BLaER1 treated with 17β-estradiol and CSF1 and Interleukin-3, amounts not matched to agents 10 nM and 100 nM (cell line): ENCODE measurements at regions not wholly inside any gene's neighbourhood (a gene's known extent, or its start where the extent isn't known, plus 50 kb on each side); places are given as distances from the start of the nearest gene placed in this dataset.

Source experiments
- H3K27ac ChIP-seq, 11 experiments: shearing (Covaris generic); formaldehyde crosslinking; 2 replicates each; pipeline ENCODE4 v1.8.1; 2022
- H3K27me3 ChIP-seq, 11 experiments: shearing (Covaris generic); formaldehyde crosslinking; 2 replicates each; pipeline ENCODE4 v1.8.1; 2022
- H3K36me3 ChIP-seq, 11 experiments: shearing (Covaris generic); formaldehyde crosslinking; 2 replicates each; pipeline ENCODE4 v1.8.1; 2022
- H3K4me1 ChIP-seq, 10 experiments: shearing (Covaris generic); formaldehyde crosslinking; 2 replicates each; pipeline ENCODE4 v1.8.1; 2022
- H3K4me2 ChIP-seq, 11 experiments: shearing (Covaris generic); formaldehyde crosslinking; 2 replicates each; pipeline ENCODE4 v1.8.1; 2022
- H3K4me3 ChIP-seq, 10 experiments: shearing (Covaris generic); formaldehyde crosslinking; 2 replicates each; pipeline ENCODE4 v1.8.1; 2022
- H3K9ac ChIP-seq, 11 experiments: shearing (Covaris generic); formaldehyde crosslinking; 2 replicates each; pipeline ENCODE4 v1.8.1; 2022
- H3K9me3 ChIP-seq, 11 experiments: shearing (Covaris generic); formaldehyde crosslinking; replicated peaks in 1 of 11; 2 replicates each; pipeline ENCODE4 v1.8.1; 2022
- H4K20me1 ChIP-seq, 11 experiments: shearing (Covaris generic); formaldehyde crosslinking; 2 replicates each; pipeline ENCODE4 v1.8.1; 2022
- Cebpa-rat ChIP-seq, 11 experiments: shearing (Covaris generic); IDR thresholded peaks; 2 replicates each; pipeline ENCODE4 v1.8.1; 2022

GRCh38 chrX:4851534-4851933 lies 1138.1 kb upstream of the PRKX start:
- Histone ChIP-seq H3K9me3 (no peaks in the 10 kb centered on the region), H3K4me3 (no peak overlapping the region), H3K36me3 (no peaks in the 10 kb centered on the region), H3K4me2 (no peak overlapping the region), H3K4me1 (no peaks in the 10 kb centered on the region), H3K27ac (no peak overlapping the region), H3K27me3 (no peaks in the 10 kb centered on the region), H3K9ac (no peak overlapping the region), H4K20me1 (no peaks in the 10 kb centered on the region)
- TF ChIP-seq Cebpa-rat (IDR thresholded peaks at IDR 0.05), result no peak

DNA sequence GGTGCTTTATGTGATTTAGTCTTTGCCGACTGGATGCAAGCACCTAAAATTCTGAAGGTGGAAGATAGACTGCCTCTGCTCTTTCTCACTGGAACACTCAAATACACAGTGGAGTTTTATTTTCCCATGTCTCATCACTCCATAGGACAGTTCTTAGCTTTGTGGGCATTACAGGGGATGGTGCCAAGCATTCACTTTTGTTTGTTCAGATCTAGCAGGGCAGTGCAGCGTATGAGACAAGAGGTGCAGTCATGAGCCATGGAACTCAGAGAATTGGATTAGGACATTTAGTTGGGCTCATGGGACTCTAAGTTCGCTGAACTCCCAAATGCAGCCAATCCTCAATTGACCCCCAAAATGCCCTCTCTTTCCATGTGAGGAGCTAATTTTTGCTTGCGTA lies 1136.9 kb upstream of the PRKX start:
- Histone ChIP-seq H3K36me3 (no peaks in the 10 kb centered on the region), H3K4me1 (no peaks in the 10 kb centered on the region), H3K9me3 (no peaks in the 10 kb centered on the region), H3K27me3 (no peaks in the 10 kb centered on the region), H3K27ac (no peak overlapping the region), H4K20me1 (no peaks in the 10 kb centered on the region), H3K4me3 (no peak overlapping the region), H3K4me2 (no peak overlapping the region), H3K9ac (no peak overlapping the region)
- no peak for TF ChIP-seq Cebpa-rat (IDR thresholded peaks at IDR 0.05)

DNA sequence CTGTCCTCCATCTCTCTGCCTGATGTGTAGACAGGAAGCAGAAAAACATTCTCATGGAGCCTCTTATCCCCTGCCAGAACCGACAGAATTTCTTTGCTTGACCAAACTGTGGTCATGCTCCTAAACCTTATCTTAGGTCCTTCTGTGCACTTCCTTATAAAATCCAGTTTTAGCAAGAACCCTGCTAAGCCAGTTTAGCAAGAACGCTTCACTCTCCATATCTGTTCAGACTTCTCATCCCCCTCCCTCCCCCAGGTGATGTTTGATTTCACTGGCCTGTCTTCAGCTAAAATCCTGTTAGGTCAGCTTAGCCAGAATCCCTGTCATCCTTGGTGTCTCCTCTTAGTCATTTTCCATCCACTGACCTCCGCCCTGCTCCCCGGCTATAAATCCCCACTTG lies 1130.9 kb upstream of the PRKX start:
- H3K4me2 ChIP-seq, result no peak overlapping the region
- no peaks in the 10 kb centered on the region for H3K27me3 ChIP-seq
- TF ChIP-seq Cebpa-rat (IDR thresholded peaks at IDR 0.05), result no peak
- H3K4me1 ChIP-seq, result no peaks in the 10 kb centered on the region
- H3K9ac ChIP-seq, result no peak overlapping the region
- 0 out of 22 replicates have a peak, but pooled peaks cover 0 to under 1% (median 0%) of the 10 kb centered on the region in 11 experiments for H3K9me3 ChIP-seq
- H3K27ac ChIP-seq, result no peak overlapping the region
- no peak overlapping the region for H3K4me3 ChIP-seq
- no peaks in the 10 kb centered on the region for H4K20me1 ChIP-seq
- H3K36me3 ChIP-seq, result no peaks in the 10 kb centered on the region

DNA sequence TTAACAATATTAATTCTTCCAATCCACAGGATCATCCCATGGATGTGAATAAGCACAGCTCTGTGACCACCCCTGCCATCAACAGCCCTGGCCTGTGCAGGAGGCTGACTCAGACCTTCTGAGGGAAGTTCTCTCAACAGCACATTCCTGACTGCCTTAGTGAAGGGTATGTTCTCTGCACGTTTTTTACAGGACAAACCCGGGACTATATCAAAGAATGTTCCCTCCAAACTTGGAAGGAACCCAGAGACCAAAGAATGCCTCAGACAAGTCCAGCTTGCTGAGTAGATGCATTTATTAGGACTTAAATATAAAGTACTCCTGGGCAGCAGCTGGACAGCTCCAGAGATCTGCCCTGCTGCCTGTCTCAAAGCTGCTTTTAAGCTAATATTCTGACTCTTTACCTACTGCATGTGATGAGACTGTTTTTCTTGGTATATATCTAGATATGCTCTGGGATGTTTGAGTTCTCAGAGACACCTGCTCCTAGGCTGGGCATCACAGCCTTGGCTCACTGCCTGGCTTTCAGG lies 1127.8 kb upstream of the PRKX start:
- H3K4me3 ChIP-seq, result no peak overlapping the region
- no peak for TF ChIP-seq Cebpa-rat (IDR thresholded peaks at IDR 0.05)
- H3K4me2 ChIP-seq, result no peak overlapping the region
- no peak overlapping the region for H3K9ac ChIP-seq
- no peaks in the 10 kb centered on the region for H3K4me1 ChIP-seq
- no peak overlapping the region for H3K27ac ChIP-seq
- H3K9me3 ChIP-seq, result peaks cover 0 to 4% (median 0%) of the 10 kb centered on the region in 11 experiments; a peak in 1 of 22 replicates
- H3K36me3 ChIP-seq, result no peaks in the 10 kb centered on the region
- no peaks in the 10 kb centered on the region for H4K20me1 ChIP-seq
- no peaks in the 10 kb centered on the region for H3K27me3 ChIP-seq

- Histone ChIP-seq H3K9ac (no peak overlapping the region), H3K4me3 (no peak overlapping the region), H4K20me1 (no peaks in the 10 kb centered on the region), H3K9me3 (peaks cover 0 to 7% (median 0%) of the 10 kb centered on the region in 11 experiments; a peak in 1 of 22 replicates), H3K36me3 (no peaks in the 10 kb centered on the region), H3K27me3 (no peaks in the 10 kb centered on the region), H3K4me2 (no peak overlapping the region), H3K4me1 (no peaks in the 10 kb centered on the region), H3K27ac (no peak overlapping the region)
- no peak for TF ChIP-seq Cebpa-rat (IDR thresholded peaks at IDR 0.05)
Measured at GRCh38 chrX:4831574-4831973, 1118.1 kb upstream of the PRKX start.

DNA sequence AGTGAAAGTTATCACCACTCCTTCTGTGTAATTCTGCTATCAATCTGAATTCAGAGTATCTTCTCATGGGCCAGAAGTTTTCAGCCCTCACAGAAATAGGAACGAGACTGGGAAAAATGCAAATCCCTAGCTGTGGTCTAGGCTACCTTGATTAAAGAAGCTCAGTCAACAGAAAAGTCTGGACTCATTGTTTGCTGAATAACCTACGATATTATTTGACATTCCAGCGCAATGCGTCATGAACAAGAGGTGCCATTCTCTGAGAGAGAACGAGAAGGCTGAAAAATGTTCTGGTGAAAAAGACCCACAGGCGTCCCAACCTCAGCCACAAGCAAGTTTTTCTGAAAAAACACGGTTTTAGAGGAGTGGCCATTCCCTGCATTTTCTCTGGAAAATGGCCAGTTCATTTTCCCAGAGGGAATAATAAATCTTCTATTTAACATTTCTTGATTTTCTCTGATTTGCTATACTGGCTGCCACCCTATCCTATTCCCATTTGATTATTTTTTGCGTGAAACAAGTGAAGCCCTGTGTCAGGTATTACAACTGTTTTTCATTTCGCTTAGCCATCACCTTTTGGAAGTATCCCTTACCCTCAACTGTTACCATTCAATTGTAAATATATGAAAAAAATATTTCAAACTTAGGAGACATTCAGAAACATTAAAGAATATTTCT lies 1117.6 kb upstream of the PRKX start:
- H3K9me3 ChIP-seq, result peaks cover 0 to 7% (median 0%) of the 10 kb centered on the region in 11 experiments; a peak in 1 of 22 replicates
- H3K27ac ChIP-seq, result no peak overlapping the region
- H3K4me1 ChIP-seq, result peaks cover 0 to 5% (median 0%) of the 10 kb centered on the region in 10 experiments; a peak in 6 of 20 replicates
- H3K9ac ChIP-seq, result no peak overlapping the region
- H3K27me3 ChIP-seq, result no peaks in the 10 kb centered on the region
- H4K20me1 ChIP-seq, result no peaks in the 10 kb centered on the region
- no peak overlapping the region for H3K4me3 ChIP-seq
- H3K4me2 ChIP-seq, result no peak overlapping the region
- TF ChIP-seq Cebpa-rat (IDR thresholded peaks at IDR 0.05), result no peak
- H3K36me3 ChIP-seq, result no peaks in the 10 kb centered on the region

DNA sequence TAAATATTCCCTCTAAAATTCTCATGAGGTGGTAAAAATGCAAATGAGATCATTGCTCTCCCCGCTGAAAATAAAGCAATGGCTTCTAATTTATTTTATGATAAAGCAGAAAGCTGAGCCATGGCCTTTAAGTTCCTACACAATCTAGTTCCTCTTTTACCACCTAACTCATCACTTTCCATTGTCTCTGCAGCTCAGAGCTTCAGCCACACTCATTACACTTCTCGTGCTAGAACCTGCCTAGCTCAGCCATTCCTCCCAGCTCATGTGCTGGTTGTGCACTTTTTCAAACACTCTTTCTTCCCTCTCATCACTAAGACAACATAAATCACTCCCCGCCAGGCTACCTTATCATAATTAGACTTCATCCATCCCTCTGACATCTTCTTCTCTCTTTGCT lies 1112.1 kb upstream of the PRKX start:
- no peak for TF ChIP-seq Cebpa-rat (IDR thresholded peaks at IDR 0.05)
- peak overlapping the region in 1 of 11 experiments; percentile 1; a peak in 1 of 22 replicates for H3K9ac ChIP-seq
- H3K4me3 ChIP-seq, result no peak overlapping the region
- peak overlapping the region in 3 of 11 experiments; percentile 32 to 66 (median 63); a peak in 6 of 22 replicates for H3K4me2 ChIP-seq
- no peaks in the 10 kb centered on the region for H4K20me1 ChIP-seq
- H3K36me3 ChIP-seq, result no peaks in the 10 kb centered on the region
- peak overlapping the region in 3 of 11 experiments; percentile 13 to 60 (median 29); a peak in 3 of 22 replicates for H3K27ac ChIP-seq
- H3K4me1 ChIP-seq, result peaks cover 0 to 27% (median 0%) of the 10 kb centered on the region in 10 experiments; a peak in 6 of 20 replicates
- peaks cover 0 to 20% (median 0%) of the 10 kb centered on the region in 11 experiments; a peak in 5 of 22 replicates for H3K9me3 ChIP-seq
- H3K27me3 ChIP-seq, result no peaks in the 10 kb centered on the region

- no peak overlapping the region; a peak in 1 of 20 replicates for H3K4me3 ChIP-seq
- H3K27ac ChIP-seq, result no peak overlapping the region
- H3K4me2 ChIP-seq, result peak overlapping the region in 8 of 11 experiments; percentile 0 to 58 (median 12); a peak in 6 of 22 replicates
- TF ChIP-seq Cebpa-rat (IDR thresholded peaks at IDR 0.05), result no peak
- no peak overlapping the region for H3K9ac ChIP-seq
- peaks cover 0 to 12% (median 9%) of the 10 kb centered on the region in 10 experiments; a peak in 9 of 20 replicates for H3K4me1 ChIP-seq
- peaks cover 0 to 29% (median 6%) of the 10 kb centered on the region in 11 experiments; a peak in 13 of 22 replicates for H3K9me3 ChIP-seq
- no peaks in the 10 kb centered on the region for H3K36me3 ChIP-seq
- no peaks in the 10 kb centered on the region for H4K20me1 ChIP-seq
- H3K27me3 ChIP-seq, result no peaks in the 10 kb centered on the region
Measured at GRCh38 chrX:4809571-4809970, 1096.1 kb upstream of the PRKX start.

- peaks cover 0 to 35% (median 6%) of the 10 kb centered on the region in 11 experiments; a peak in 13 of 22 replicates for H3K9me3 ChIP-seq
- no peaks in the 10 kb centered on the region for H4K20me1 ChIP-seq
- peaks cover 0 to 12% (median 9%) of the 10 kb centered on the region in 10 experiments; a peak in 9 of 20 replicates for H3K4me1 ChIP-seq
- no peak for TF ChIP-seq Cebpa-rat (IDR thresholded peaks at IDR 0.05)
- no peak overlapping the region for H3K9ac ChIP-seq
- no peaks in the 10 kb centered on the region for H3K27me3 ChIP-seq
- H3K4me2 ChIP-seq, result no peak overlapping the region
- H3K4me3 ChIP-seq, result no peak overlapping the region
- no peaks in the 10 kb centered on the region for H3K36me3 ChIP-seq
- H3K27ac ChIP-seq, result no peak overlapping the region
Measured at GRCh38 chrX:4805502-4805901, 1092.1 kb upstream of the PRKX start.
